Mucosa of descending colon (tissue), 3 donors: ENCODE measurements at regions not wholly inside any gene's neighbourhood (a gene's known extent, or its start where the extent isn't known, plus 50 kb on each side); places are given as distances from the start of the nearest gene placed in this dataset.

Experiments
- ATAC-seq: fragments of 200-7000 bp; cut with Tn5 transposase; one replicate; pipeline ENCODE4 v1.9.1; 2020; ENCODE audit warnings: mild to moderate bottlenecking, moderate library complexity
- DNase-seq, 3 donors: peaks; one replicate each; pipeline ENCODE4 v3.0.0-alpha.2; 2020
- H3K36me3 ChIP-seq: fragments of 200-600 bp; one replicate; pipeline ENCODE4 v1.8.0; 2021; ENCODE audit warnings: low read depth, mild to moderate bottlenecking
- H3K4me1 ChIP-seq: fragments of 200-600 bp; one replicate; pipeline ENCODE4 v1.8.0; 2021; ENCODE audit warnings: low read depth, mild to moderate bottlenecking
- H3K4me3 ChIP-seq: fragments of 200-600 bp; one replicate; pipeline ENCODE4 v1.8.0; 2021; ENCODE audit warnings: mild to moderate bottlenecking
- H3K9me3 ChIP-seq: fragments of 200-600 bp; one replicate; pipeline ENCODE4 v1.8.0; 2021; ENCODE audit warnings: mild to moderate bottlenecking
- intact Hi-C, 2 donors: fragments of 100-400 bp; cut with DNase I in 1 of 2; cut with micrococcal nuclease in 1 of 2; formaldehyde crosslinking; loops; one replicate each; pipeline versions ENCODE4 v1.11.0 to v1.11.1; 2022; cut with DNase I, micrococcal nuclease
- TF ChIP-seq, protein P1 (sequence below): fragments of 200-600 bp; IDR thresholded peaks from one replicate; pipeline ENCODE4 v1.8.0; 2022; ENCODE audit warnings: antibody characterized with exemption, mild to moderate bottlenecking
- donor health status: DM: no; HTN: no; CAD: no; lungs with moderate emphysema.
- donor health status: DM: no; HTN: no; CAD: no.
- donor health status: DM: no; HTN: yes; CAD: no.

GRCh38 chr3:82875401-82875800 lies 1114.0 kb upstream of the GBE1 start:
- DNase-seq, result no peak
- H3K9me3 ChIP-seq, result peaks cover 6% of the 10 kb centered on the region
- H3K36me3 ChIP-seq, result no peaks in the 10 kb centered on the region
- H3K4me3 ChIP-seq, result no peak overlapping the region
- TF ChIP-seq, protein P1, sequence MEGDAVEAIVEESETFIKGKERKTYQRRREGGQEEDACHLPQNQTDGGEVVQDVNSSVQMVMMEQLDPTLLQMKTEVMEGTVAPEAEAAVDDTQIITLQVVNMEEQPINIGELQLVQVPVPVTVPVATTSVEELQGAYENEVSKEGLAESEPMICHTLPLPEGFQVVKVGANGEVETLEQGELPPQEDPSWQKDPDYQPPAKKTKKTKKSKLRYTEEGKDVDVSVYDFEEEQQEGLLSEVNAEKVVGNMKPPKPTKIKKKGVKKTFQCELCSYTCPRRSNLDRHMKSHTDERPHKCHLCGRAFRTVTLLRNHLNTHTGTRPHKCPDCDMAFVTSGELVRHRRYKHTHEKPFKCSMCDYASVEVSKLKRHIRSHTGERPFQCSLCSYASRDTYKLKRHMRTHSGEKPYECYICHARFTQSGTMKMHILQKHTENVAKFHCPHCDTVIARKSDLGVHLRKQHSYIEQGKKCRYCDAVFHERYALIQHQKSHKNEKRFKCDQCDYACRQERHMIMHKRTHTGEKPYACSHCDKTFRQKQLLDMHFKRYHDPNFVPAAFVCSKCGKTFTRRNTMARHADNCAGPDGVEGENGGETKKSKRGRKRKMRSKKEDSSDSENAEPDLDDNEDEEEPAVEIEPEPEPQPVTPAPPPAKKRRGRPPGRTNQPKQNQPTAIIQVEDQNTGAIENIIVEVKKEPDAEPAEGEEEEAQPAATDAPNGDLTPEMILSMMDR, result no peak
- intact Hi-C loops, result no loop called here
- no peaks in the 10 kb centered on the region for H3K4me1 ChIP-seq
- ATAC-seq, result no peak

- DNase-seq (no peak), ATAC-seq (no peak)
- intact Hi-C loops, result no loop called here
- no peak overlapping the region for H3K4me3 ChIP-seq
- no peaks in the 10 kb centered on the region for H3K4me1 ChIP-seq
- H3K36me3 ChIP-seq, result no peaks in the 10 kb centered on the region
- TF ChIP-seq, protein P1, result no peak
- H3K9me3 ChIP-seq, result peaks cover 41% of the 10 kb centered on the region
Observed at GRCh38 chr3:82839871-82840270, 1078.4 kb upstream of the GBE1 start.

DNA sequence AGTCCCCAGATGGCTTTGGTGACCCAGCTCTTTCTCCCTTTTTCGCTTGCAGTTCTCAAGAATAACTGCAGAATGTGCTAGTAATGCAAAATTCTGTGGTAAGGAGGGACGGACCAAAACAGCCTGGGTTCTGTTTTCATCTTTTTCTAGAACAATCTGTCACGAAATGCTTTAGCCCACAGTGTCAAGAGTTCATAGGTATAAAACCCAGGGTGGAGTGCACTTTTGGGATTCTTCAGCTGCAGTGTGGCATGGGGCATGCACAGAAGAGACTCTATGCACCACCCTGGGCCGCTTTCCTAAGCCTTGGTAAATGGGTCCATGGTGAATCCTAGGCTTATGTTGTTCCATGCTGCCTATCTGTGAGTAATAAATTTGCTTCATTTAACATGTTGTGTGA lies 1072.7 kb upstream of the GBE1 start:
- intact Hi-C loops, result no loop called here
- no peak for ATAC-seq
- TF ChIP-seq, protein P1, result no peak

DNA sequence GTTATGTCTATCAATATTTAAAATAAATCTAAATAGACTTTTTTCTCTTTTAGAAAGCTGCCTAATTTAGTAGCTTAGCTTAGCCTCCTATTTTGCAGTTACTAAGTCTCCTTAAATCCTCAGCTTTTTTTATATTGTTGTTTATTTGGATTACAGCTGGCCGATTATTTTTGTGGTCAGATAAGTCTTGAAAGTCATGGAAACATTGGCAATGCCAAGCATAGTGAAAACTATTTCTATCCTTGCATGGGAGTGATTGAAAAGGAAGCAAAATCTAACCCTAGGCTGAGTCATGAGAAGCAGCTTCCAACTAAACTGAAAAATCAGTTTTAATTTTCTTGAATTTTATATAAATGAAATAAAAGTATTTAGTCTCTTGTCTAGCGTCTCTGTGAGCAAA lies 1063.0 kb upstream of the GBE1 start:
- intact Hi-C loops, result no loop called here
- Histone ChIP-seq H3K9me3 (peaks cover 18% of the 10 kb centered on the region), H3K4me3 (no peak overlapping the region), H3K36me3 (no peaks in the 10 kb centered on the region), H3K4me1 (no peaks in the 10 kb centered on the region)
- ATAC-seq (no peak), DNase-seq (no peak)
- TF ChIP-seq, protein P1, result no peak

More for the DNA sequence above, 1072.7 kb upstream of the GBE1 start:
- Histone ChIP-seq H3K9me3 (peaks cover 15% of the 10 kb centered on the region), H3K36me3 (no peaks in the 10 kb centered on the region), H3K4me1 (no peaks in the 10 kb centered on the region), H3K4me3 (no peak overlapping the region)
- DNase-seq, result no peak

GRCh38 chr3:82816086-82816485 lies 1054.6 kb upstream of the GBE1 start:
- intact Hi-C loops, result no loop called here
- TF ChIP-seq, protein P1, result no peak
- H3K36me3 ChIP-seq, result no peaks in the 10 kb centered on the region
- no peak for ATAC-seq
- no peaks in the 10 kb centered on the region for H3K4me1 ChIP-seq
- no peak overlapping the region for H3K4me3 ChIP-seq
- no peak for DNase-seq
- H3K9me3 ChIP-seq, result peaks cover 51% of the 10 kb centered on the region

- H3K4me3 ChIP-seq, result no peak overlapping the region
- ATAC-seq (no peak), DNase-seq (no peak)
- intact Hi-C loops, result no loop called here
- TF ChIP-seq, protein P1, result no peak
- no peaks in the 10 kb centered on the region for H3K4me1 ChIP-seq
- no peaks in the 10 kb centered on the region for H3K36me3 ChIP-seq
- peaks cover 46% of the 10 kb centered on the region for H3K9me3 ChIP-seq
Observed at GRCh38 chr3:82815417-82816058, 1054.1 kb upstream of the GBE1 start.
